ENCODE measurements at regions not wholly inside any gene's neighbourhood (a gene's known extent, or its start where the extent isn't known, plus 50 kb on each side); places are given as distances from the start of the nearest gene placed in this dataset.
"Not testable (repeated sequence)": the region's sequence is repeated elsewhere in the genome, so short reads cannot be mapped to it uniquely, and the experiment has no call there.

DNA sequence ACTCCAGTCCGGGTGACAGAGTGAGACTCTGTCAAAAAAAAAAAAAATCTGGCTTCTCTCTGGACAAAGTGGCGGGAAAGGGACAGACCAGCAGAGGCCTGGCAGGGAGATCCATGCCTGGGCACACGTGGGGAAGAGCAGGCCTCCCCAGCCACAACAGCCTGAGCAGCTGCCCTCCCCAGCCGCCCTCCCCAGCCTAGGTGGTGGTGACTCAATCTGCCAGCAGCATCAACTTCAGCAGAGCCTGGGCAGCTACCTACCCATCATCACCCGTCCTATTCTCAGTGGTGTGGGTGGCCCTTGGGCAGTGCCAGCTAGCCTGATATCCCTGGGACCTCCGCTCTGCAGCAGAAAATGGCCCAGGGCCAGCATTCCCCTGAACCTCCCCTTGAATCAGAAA, 612.4 kb downstream of the FBXO15 start:
- Histone ChIP-seq H3K4me1 (ENCODE audit: low read depth) (no peaks in the 10 kb centered on the region), H3K9me3 (no peaks in the 10 kb centered on the region), H3K36me3 (ENCODE audit: low read depth) (no peaks in the 10 kb centered on the region), H3K4me3 (no peak overlapping the region)
- intact Hi-C loops (cut with DNase I, micrococcal nuclease): no loop called here
- TF ChIP-seq, protein P1, sequence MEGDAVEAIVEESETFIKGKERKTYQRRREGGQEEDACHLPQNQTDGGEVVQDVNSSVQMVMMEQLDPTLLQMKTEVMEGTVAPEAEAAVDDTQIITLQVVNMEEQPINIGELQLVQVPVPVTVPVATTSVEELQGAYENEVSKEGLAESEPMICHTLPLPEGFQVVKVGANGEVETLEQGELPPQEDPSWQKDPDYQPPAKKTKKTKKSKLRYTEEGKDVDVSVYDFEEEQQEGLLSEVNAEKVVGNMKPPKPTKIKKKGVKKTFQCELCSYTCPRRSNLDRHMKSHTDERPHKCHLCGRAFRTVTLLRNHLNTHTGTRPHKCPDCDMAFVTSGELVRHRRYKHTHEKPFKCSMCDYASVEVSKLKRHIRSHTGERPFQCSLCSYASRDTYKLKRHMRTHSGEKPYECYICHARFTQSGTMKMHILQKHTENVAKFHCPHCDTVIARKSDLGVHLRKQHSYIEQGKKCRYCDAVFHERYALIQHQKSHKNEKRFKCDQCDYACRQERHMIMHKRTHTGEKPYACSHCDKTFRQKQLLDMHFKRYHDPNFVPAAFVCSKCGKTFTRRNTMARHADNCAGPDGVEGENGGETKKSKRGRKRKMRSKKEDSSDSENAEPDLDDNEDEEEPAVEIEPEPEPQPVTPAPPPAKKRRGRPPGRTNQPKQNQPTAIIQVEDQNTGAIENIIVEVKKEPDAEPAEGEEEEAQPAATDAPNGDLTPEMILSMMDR (IDR thresholded peaks at IDR 0.05): no peak
- DNase-seq (no peak), ATAC-seq (no peak)

DNA sequence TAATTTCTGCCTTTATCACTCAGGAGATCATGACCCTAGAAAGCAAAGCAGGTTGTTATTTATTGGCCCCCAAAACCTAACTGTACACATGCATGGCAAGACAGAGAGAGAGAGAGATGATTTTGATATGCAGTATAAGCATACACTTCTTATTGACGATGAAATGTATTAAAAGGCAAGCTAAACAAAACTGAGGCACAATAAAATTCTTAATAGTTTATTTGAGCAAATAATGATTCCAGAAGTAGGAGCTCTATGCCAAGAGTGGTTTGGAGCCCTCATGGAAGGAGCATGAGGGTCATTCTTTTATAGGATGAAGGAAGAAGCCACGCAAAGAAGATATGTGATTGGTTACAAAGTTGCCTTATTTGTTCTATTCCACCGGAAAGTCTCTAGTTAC, 616.0 kb downstream of the FBXO15 start:
- H3K4me3 ChIP-seq: no peak overlapping the region
- no peak for DNase-seq
- H3K36me3 ChIP-seq (ENCODE audit: low read depth): no peaks in the 10 kb centered on the region
- intact Hi-C loops (cut with DNase I, micrococcal nuclease): no loop called here
- peaks cover 7% of the 10 kb centered on the region for H3K4me1 ChIP-seq (ENCODE audit: low read depth)
- no peak for ATAC-seq
- H3K9me3 ChIP-seq: no peaks in the 10 kb centered on the region
- TF ChIP-seq, protein P1 (IDR thresholded peaks at IDR 0.05): no peak

DNA sequence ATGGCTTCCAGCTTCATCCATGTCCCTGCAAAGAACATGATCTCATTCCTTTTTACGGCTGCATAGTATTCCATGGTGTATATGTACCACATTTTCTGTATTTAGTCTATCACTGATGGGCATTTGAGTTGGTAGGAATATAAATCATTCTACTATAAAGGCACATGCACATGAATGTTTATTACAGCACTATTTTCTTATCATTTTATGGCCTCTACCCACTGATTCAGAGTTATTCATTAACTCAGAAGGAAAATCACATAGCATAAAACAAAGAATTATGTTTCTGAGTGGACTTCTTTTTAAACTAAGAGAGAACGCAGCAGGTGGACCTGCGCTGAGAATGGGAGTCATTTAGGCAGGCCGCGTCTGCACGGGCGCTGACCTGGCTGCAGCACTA, 619.6 kb downstream of the FBXO15 start:
- Histone ChIP-seq H3K36me3 (ENCODE audit: low read depth) (no peaks in the 10 kb centered on the region), H3K9me3 (no peaks in the 10 kb centered on the region), H3K4me1 (ENCODE audit: low read depth) (peaks cover 7% of the 10 kb centered on the region), H3K4me3 (no peak overlapping the region)
- intact Hi-C loops (cut with DNase I, micrococcal nuclease): no loop called here
- TF ChIP-seq, protein P1 (IDR thresholded peaks at IDR 0.05): no peak
- ATAC-seq: peak; percentile 84
- peak in 2 of 3 donors; percentile 8 to 35 for DNase-seq

DNA sequence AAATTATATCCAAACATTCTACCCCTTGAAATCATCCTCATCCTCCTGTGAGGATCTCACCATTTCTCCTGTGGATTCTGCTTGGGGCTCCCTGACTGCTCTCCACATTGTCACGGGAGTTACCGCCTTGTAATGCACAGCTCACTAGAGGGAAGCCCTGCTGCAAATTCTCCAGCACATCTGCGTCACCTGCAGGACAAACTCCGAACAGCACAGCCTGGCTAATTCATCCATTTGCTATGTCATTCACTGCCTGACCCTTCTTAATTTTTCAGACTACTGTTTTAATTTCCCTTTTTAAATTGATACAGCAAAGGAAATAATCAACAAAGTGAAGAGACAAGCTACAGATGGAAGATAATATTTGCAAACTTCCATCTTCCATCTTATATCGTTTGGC, 627.4 kb downstream of the FBXO15 start:
- ATAC-seq (no peak), DNase-seq (no peak)
- no peaks in the 10 kb centered on the region for H3K36me3 ChIP-seq (ENCODE audit: low read depth)
- TF ChIP-seq, protein P1 (IDR thresholded peaks at IDR 0.05): no peak
- H3K4me3 ChIP-seq: no peak overlapping the region
- H3K9me3 ChIP-seq: no peaks in the 10 kb centered on the region
- intact Hi-C loops (cut with DNase I, micrococcal nuclease): no loop called here
- H3K4me1 ChIP-seq (ENCODE audit: low read depth): no peaks in the 10 kb centered on the region

DNA sequence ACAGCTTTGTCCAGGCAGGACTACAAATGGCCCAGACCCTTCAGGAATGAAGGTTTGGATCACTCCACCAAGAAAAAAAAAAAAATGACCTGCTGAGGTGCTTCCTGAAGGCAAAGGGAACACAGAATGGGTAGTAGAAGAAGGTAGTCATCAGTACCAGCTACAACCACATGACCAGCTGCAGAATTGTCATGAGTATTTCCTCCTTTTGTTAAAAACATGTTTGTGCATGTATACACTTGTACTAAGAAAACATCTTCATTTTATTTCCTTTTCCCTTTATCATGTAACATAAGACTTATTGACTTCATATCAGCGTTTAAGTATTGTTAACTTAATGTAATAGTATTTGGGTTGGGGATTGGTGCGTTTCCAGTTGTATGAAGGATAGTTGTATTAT, 631.6 kb downstream of the FBXO15 start:
- H3K4me3 ChIP-seq; H3K9me3 ChIP-seq; intact Hi-C loops (cut with DNase I, micrococcal nuclease); DNase-seq; ATAC-seq; H3K4me1 ChIP-seq (ENCODE audit: low read depth); H3K36me3 ChIP-seq (ENCODE audit: low read depth): not testable (repeated sequence)

DNA sequence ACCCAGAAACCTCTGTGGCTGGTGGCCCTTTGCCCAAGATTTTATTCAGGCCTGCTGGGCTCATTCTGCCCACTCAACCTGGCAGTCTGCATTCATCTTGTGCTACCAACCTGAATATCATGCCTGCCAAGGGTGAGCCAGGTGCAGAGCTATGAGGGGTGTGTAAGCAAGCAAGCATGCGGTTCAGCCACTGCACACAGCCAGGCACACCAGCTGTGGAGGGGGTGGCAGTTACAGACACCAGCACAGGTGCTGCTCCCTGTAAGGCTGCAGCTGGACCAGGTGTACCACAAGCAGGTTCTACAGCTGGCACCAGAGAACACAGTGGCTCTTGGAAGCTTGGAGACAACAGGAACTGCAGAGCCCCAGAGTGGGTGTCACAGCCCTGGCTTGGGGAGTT, 633.2 kb downstream of the FBXO15 start:
- H3K4me1 ChIP-seq (ENCODE audit: low read depth): no peaks in the 10 kb centered on the region
- no peak overlapping the region for H3K4me3 ChIP-seq
- intact Hi-C loops (cut with DNase I, micrococcal nuclease): no loop called here
- H3K36me3 ChIP-seq (ENCODE audit: low read depth): no peaks in the 10 kb centered on the region
- TF ChIP-seq, protein P1 (IDR thresholded peaks at IDR 0.05): no peak
- DNase-seq: no peak
- H3K9me3 ChIP-seq: no peaks in the 10 kb centered on the region
- no peak for ATAC-seq
